Epithelial cell of proximal tubule (primary cell): ENCODE measurements at regions not wholly inside any gene's neighbourhood (a gene's known extent, or its start where the extent isn't known, plus 50 kb on each side); places are given as distances from the start of the nearest gene placed in this dataset.

Experiments
- DNase-seq: peaks from one replicate; pipeline ENCODE4 v3.0.0-alpha.2; 2011; ENCODE audit warnings: low read depth
- H3K4me3 ChIP-seq: 2 replicates; pipeline ENCODE4 v1.5.1; 2011; ENCODE audit warnings: low read depth, mild to moderate bottlenecking, low read length
- TF ChIP-seq, protein P1 (sequence below): conservative IDR thresholded peaks from 2 replicates; pipeline ENCODE4 v1.5.1; 2012; ENCODE audit warnings: low read depth, mild to moderate bottlenecking, low read length

DNA sequence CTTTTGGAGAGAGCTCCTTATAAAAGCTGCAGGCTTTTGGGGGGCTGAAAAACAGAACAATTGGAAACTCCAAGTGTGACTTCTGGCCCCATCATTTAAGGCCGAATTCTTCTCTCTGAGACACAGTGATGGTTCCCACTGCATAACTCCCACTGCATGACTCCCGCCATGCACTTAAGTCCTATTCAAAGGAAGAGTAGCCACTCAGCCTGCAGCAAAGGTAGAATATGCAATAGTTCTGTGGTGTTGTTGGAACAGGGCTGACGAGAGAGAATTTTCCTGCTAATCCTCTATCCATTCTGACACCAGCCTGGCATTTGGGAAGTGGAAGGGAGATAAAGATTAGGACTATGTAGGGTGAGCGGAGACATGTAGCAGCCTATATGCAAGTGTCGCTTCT, 185.6 kb upstream of the ZNF462 start:
- H3K4me3 ChIP-seq = no peak overlapping the region
- no peak for DNase-seq
- TF ChIP-seq, protein P1, sequence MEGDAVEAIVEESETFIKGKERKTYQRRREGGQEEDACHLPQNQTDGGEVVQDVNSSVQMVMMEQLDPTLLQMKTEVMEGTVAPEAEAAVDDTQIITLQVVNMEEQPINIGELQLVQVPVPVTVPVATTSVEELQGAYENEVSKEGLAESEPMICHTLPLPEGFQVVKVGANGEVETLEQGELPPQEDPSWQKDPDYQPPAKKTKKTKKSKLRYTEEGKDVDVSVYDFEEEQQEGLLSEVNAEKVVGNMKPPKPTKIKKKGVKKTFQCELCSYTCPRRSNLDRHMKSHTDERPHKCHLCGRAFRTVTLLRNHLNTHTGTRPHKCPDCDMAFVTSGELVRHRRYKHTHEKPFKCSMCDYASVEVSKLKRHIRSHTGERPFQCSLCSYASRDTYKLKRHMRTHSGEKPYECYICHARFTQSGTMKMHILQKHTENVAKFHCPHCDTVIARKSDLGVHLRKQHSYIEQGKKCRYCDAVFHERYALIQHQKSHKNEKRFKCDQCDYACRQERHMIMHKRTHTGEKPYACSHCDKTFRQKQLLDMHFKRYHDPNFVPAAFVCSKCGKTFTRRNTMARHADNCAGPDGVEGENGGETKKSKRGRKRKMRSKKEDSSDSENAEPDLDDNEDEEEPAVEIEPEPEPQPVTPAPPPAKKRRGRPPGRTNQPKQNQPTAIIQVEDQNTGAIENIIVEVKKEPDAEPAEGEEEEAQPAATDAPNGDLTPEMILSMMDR = no peak

DNA sequence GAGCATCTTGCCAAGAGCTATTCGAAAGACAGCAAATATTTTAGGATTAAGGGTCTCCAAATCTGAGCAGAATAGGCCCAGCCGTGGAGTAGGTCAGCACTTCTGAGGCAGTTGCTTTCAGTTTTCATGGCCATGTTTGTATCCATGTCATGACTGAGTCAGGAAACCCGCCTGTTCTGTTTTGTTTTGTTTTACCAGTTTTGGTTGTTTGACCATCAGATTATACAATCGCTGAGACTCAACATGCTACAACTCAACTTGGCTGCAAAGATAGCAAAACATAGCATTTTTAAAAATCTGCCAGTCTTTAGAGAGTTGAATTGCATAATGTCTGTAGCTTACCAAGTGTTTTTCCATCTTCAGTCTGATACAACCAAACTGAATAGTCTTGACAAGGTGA, 185.1 kb upstream of the ZNF462 start:
- TF ChIP-seq, protein P1 = no peak
- no peak overlapping the region for H3K4me3 ChIP-seq
- DNase-seq = no peak

DNA sequence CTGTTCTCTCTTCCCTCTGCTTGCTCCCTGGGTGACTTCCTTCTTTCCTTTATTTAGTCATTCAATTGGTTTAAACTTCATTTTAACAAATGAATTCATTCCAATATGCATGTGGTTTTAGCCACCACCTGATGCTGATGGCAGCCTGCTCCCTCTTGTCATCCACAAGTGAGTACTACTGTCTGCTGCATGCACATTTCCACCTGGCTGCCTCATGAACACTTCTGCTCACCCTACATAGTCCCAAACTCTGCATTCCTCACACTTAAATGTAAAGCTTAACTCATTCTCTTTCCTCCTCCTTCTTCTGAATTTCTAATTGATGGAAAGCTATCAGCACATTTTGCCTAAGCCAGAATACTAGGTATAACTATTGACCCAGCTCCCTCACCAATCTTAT, 184.7 kb upstream of the ZNF462 start:
- TF ChIP-seq, protein P1 = no peak
- H3K4me3 ChIP-seq = no peak overlapping the region
- DNase-seq = no peak

DNA sequence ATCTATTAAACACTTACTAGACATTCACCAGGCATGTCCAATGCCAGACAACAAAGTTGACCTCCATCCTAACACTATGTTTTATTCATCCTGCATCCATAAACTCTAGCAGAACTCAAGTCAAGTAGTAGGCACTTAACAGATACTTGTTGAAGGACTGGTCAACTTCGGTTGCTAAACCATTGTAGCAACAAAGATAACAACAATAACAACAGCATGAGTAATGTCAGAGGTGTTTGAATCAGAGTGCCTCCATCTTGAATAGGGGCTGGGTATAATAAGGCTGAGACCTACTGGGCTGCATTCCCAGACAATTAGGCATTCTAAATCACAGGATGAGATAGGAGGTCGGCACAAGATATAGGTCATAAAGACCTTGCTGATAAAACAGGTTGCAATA, 180.5 kb upstream of the ZNF462 start:
- DNase-seq = no peak
- TF ChIP-seq, protein P1 = no peak
- H3K4me3 ChIP-seq = no peak overlapping the region

DNA sequence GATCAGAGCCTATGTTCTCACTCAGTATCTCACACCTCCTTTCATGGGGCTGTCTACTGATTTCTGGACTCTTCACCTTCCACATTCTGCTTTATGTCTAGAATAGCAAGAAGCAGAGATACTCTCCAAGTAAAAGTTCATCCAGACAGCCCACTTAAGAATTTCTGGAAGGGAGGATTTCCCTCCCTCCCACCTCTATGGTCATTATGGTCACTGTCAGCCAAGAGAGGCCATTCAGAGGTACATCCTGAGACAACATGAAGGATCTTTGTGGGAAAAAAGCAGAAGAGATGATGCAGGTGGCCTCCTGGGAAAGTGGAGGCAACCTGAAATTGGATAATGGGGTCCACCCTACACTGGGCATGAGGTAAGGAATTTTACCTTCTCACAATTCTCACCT, 179.5 kb upstream of the ZNF462 start:
- no peak for DNase-seq
- TF ChIP-seq, protein P1 = no peak
- no peak overlapping the region for H3K4me3 ChIP-seq

DNA sequence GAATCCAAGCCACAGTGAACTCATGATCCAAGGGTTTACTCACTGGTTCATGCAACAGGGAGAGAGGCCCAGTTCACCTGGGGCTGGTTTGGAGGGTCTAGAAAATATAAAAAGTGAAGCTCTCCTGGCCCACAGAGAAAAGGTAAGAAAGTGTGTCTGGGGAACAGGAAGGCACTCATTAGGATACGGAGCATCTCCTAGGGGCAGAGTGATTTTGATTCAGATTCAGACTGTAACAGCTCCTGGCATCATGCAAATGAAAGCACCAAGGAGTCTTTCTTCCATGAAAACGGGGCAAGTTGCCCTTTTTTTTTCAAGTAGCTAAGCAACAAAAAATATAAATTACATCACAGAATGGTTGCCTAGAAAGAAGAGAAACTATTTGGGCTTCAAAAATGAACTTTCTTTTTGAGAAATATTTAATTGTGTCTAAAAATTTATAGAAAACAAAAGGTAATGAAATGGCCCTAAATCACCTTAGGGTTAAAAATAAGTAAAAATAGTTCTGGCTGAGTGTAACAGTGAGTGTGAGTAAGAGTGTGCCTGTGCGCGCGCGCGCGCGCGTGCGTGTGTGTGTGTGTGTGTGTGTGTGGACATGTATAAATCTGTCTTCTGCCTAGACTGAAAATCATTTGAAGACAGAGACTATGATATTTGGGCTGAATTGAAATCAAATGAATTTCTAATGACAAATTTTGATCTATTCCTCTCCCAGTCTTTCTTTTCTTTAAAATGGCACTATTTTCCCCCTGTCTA, 177.8 kb upstream of the ZNF462 start:
- TF ChIP-seq, protein P1 = no peak
- DNase-seq = no peak
- no peak overlapping the region for H3K4me3 ChIP-seq

DNA sequence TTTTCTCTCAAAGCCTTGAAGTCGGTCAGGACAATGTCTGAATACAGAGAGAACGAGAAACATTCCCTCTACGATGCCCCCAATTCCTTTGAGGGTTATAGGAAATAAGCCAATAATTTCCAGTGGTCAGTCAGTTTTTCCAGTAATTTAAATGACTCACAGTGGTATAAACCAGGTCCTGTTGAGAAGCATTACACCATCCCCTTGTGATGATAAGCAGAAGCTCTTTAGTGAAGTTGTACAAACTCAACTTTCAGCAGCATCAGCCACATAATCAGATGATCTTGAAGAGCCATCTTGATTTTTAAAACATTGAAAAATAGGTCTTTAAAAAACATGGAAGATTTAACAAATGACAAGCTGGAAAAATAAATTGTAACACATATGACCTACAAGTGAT, 173.9 kb upstream of the ZNF462 start:
- DNase-seq = no peak
- TF ChIP-seq, protein P1 = no peak
- no peak overlapping the region for H3K4me3 ChIP-seq
